HEK293 (cell line): ENCODE measurements at regions not wholly inside any gene's neighbourhood (a gene's known extent, or its start where the extent isn't known, plus 50 kb on each side); places are given as distances from the start of the nearest gene placed in this dataset.

Source experiments
- CTCF ChIA-PET: fragments of 350-600 bp; formaldehyde crosslinking; extraction: SDS; loops from one replicate; lab custom pipeline; 2021; ENCODE audit warnings: antibody characterized with exemption; lab: Yijun Ruan, JAX
- POLR2A ChIA-PET: fragments of 300-600 bp; formaldehyde crosslinking; extraction: SDS; loops from one replicate; lab custom pipeline; 2020; ENCODE audit warnings: antibody characterized with exemption, inconsistent platforms; lab: Yijun Ruan, JAX
- H3K27ac ChIP-seq: fragments of 200-500 bp; sonication (Bioruptor generic); 2 replicates; pipeline ENCODE4 v1.5.1; 2014; ENCODE audit warnings: low read depth, low read length, control low read depth, inconsistent platforms; ENCODE audit errors: extremely low read depth
- H3K36me3 ChIP-seq, 2 experiments: fragments of 200-500 bp in 1 of 2; sonication (Bioruptor generic) in 1 of 2; 1 replicate in 1 of 2; 2 replicates in 1 of 2; pipeline ENCODE4 v1.5.1; 2014 to 2017; ENCODE audit warnings: inconsistent platforms in 2 of 2, low read length in 2 of 2; ENCODE audit not compliant: control insufficient read depth in 2 of 2, insufficient read depth in 1 of 2
- H3K4me1 ChIP-seq: fragments of 200-500 bp; sonication (Bioruptor generic); 2 replicates; pipeline ENCODE4 v1.5.1; 2014; ENCODE audit warnings: mild to moderate bottlenecking, low read length, inconsistent platforms; ENCODE audit not compliant: control insufficient read depth, insufficient read depth
- H3K4me3 ChIP-seq: 2 replicates; pipeline ENCODE4 v1.5.1; 2011; ENCODE audit warnings: low read depth, mild to moderate bottlenecking, control low read depth, low read length, moderate library complexity
- H3K9me3 ChIP-seq: fragments of 200-500 bp; sonication (Bioruptor generic); 2 replicates; pipeline ENCODE4 v1.5.1; 2014; ENCODE audit warnings: low read depth, low read length, inconsistent platforms; ENCODE audit not compliant: control insufficient read depth, insufficient read depth
- MYNN ChIP-seq: fragments of 450-650 bp; formaldehyde crosslinking; IDR thresholded peaks from 2 replicates; pipeline ENCODE4 v1.5.1; 2016; ENCODE audit warnings: missing biosample characterization, missing genetic modification characterization, borderline replicate concordance
- ZFP69B ChIP-seq: fragments of 450-650 bp; formaldehyde crosslinking; IDR thresholded peaks from 2 replicates; pipeline ENCODE4 v1.5.1; 2016; ENCODE audit warnings: missing biosample characterization, missing genetic modification characterization
- ZIC2 ChIP-seq: fragments of 450-650 bp; formaldehyde crosslinking; IDR thresholded peaks from 2 replicates; pipeline ENCODE4 v1.5.1; 2016; ENCODE audit warnings: missing biosample characterization, missing genetic modification characterization
- ZNF121 ChIP-seq: fragments of 450-650 bp; formaldehyde crosslinking; IDR thresholded peaks from 2 replicates; pipeline ENCODE4 v1.5.1; 2016; ENCODE audit warnings: missing biosample characterization, missing genetic modification characterization
- ZNF16 ChIP-seq: fragments of 450-650 bp; formaldehyde crosslinking; IDR thresholded peaks from 2 replicates; pipeline ENCODE4 v1.5.1; 2016; ENCODE audit warnings: low read depth, missing biosample characterization, missing genetic modification characterization
- ZNF223 ChIP-seq: fragments of 450-650 bp; formaldehyde crosslinking; IDR thresholded peaks from 2 replicates; pipeline ENCODE4 v1.5.1; 2016; ENCODE audit warnings: missing biosample characterization, missing genetic modification characterization
- ZNF335 ChIP-seq: fragments of 450-650 bp; formaldehyde crosslinking; conservative IDR thresholded peaks from 2 replicates; pipeline ENCODE4 v1.5.1; 2016; ENCODE audit warnings: missing biosample characterization, missing genetic modification characterization
- ZNF521 ChIP-seq: fragments of 450-650 bp; formaldehyde crosslinking; IDR thresholded peaks from 2 replicates; pipeline ENCODE4 v1.5.1; 2017; ENCODE audit warnings: missing biosample characterization, mild to moderate bottlenecking, missing genetic modification characterization
- ZNF558 ChIP-seq: fragments of 450-650 bp; formaldehyde crosslinking; IDR thresholded peaks from 2 replicates; pipeline ENCODE4 v1.5.1; 2016; ENCODE audit warnings: missing biosample characterization, missing genetic modification characterization
- ZNF610 ChIP-seq: fragments of 450-650 bp; formaldehyde crosslinking; IDR thresholded peaks from 2 replicates; pipeline ENCODE4 v1.5.1; 2016; ENCODE audit warnings: missing biosample characterization, missing genetic modification characterization, borderline replicate concordance
- ZNF777 ChIP-seq: fragments of 450-650 bp; formaldehyde crosslinking; IDR thresholded peaks from 2 replicates; pipeline ENCODE4 v1.5.1; 2017; ENCODE audit warnings: missing biosample characterization, missing genetic modification characterization, borderline replicate concordance
- ZNF843 ChIP-seq: fragments of 450-650 bp; formaldehyde crosslinking; IDR thresholded peaks from 2 replicates; pipeline ENCODE4 v1.5.1; 2016; ENCODE audit warnings: missing biosample characterization, missing genetic modification characterization
- TF ChIP-seq, protein P1 (sequence below): fragments of 450-650 bp; formaldehyde crosslinking; IDR thresholded peaks from 2 replicates; pipeline ENCODE4 v1.5.1; 2016; ENCODE audit warnings: missing biosample characterization, missing genetic modification characterization, borderline replicate concordance
- TF ChIP-seq, protein P2 (sequence below): fragments of 450-650 bp; formaldehyde crosslinking; conservative IDR thresholded peaks from 2 replicates; pipeline ENCODE4 v1.5.1; 2016; ENCODE audit warnings: low read depth, missing biosample characterization, missing genetic modification characterization
- TF ChIP-seq, protein P3 (sequence below): fragments of 450-650 bp; formaldehyde crosslinking; IDR thresholded peaks from 2 replicates; pipeline ENCODE4 v1.5.1; 2016; ENCODE audit warnings: missing biosample characterization, missing genetic modification characterization

DNA sequence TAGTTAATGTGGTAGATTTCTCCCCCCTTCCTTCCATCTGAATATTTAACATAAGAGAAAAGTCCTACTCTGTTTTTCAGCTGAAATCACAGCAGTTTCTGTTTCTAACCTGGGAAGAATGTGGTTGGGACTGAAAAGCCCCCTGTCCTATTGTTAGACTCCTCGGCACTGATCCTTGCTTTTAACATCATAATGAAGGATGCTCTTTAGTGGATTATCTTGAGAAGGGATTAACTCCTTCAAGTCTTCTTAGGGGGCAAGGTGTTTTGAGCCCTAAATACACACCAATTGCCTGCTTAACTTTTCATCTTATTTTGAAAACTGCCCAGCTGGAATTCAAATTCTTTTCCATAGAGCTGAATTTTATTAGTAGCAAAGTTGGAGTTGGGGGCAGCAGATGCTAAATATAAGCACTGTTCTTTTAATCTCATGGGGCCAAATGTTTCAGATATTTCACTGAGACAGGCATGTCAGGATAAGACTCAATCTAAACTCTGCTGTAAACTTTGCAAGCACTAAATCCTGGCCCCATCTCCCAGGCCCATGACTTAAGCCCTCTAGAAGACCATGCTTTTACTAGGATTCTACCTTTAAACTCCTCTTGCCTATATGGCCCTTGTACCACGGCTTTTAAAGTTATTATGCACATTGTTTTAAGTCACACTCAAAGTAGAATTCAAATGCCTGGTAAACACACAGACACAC lies 243.2 kb upstream of the NR2F2 start (continued):
- TF ChIP-seq, protein P1, sequence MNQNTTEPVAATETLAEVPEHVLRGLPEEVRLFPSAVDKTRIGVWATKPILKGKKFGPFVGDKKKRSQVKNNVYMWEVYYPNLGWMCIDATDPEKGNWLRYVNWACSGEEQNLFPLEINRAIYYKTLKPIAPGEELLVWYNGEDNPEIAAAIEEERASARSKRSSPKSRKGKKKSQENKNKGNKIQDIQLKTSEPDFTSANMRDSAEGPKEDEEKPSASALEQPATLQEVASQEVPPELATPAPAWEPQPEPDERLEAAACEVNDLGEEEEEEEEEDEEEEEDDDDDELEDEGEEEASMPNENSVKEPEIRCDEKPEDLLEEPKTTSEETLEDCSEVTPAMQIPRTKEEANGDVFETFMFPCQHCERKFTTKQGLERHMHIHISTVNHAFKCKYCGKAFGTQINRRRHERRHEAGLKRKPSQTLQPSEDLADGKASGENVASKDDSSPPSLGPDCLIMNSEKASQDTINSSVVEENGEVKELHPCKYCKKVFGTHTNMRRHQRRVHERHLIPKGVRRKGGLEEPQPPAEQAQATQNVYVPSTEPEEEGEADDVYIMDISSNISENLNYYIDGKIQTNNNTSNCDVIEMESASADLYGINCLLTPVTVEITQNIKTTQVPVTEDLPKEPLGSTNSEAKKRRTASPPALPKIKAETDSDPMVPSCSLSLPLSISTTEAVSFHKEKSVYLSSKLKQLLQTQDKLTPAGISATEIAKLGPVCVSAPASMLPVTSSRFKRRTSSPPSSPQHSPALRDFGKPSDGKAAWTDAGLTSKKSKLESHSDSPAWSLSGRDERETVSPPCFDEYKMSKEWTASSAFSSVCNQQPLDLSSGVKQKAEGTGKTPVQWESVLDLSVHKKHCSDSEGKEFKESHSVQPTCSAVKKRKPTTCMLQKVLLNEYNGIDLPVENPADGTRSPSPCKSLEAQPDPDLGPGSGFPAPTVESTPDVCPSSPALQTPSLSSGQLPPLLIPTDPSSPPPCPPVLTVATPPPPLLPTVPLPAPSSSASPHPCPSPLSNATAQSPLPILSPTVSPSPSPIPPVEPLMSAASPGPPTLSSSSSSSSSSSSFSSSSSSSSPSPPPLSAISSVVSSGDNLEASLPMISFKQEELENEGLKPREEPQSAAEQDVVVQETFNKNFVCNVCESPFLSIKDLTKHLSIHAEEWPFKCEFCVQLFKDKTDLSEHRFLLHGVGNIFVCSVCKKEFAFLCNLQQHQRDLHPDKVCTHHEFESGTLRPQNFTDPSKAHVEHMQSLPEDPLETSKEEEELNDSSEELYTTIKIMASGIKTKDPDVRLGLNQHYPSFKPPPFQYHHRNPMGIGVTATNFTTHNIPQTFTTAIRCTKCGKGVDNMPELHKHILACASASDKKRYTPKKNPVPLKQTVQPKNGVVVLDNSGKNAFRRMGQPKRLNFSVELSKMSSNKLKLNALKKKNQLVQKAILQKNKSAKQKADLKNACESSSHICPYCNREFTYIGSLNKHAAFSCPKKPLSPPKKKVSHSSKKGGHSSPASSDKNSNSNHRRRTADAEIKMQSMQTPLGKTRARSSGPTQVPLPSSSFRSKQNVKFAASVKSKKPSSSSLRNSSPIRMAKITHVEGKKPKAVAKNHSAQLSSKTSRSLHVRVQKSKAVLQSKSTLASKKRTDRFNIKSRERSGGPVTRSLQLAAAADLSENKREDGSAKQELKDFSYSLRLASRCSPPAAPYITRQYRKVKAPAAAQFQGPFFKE (tag by site-specific recombination) = no peak
- TF ChIP-seq ZNF610 (tag by site-specific recombination) (no peak), ZNF335 (tag by site-specific recombination) (0 out of 2 replicates have a peak, but pooled peaks have one; percentile 24)
- TF ChIP-seq, all 188 proteins: peak for 1

DNA sequence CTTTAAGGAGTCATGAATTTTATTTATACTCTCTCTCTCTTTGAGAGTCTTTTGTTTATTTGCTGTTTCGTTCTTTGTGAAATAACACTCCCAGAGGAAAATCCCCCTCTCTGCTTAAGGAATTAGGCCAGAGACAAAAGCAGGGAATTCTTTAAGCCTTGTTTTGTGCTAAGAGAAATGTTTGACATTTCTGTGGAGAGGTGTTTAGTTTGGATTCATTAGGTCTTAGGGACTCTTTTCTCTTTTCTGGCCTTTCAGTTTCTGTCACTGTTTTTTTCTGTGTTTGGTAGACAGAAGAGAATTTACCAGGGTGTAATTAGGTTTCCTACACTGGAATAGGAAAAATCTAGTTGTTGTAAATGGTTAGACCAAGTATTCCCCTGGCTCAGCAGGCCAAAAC lies 241.8 kb upstream of the NR2F2 start:
- CTCF ChIA-PET = interaction anchor here (0.6 kb wide), 1 partner anchor 57 kb away, joined by 4 read pairs; no protein-coding TSS in a partner anchor
- POLR2A ChIA-PET = no interaction called here
- peaks cover 11% of the 10 kb centered on the region for H3K4me1 ChIP-seq
- no peak overlapping the region for H3K4me3 ChIP-seq
- H3K36me3 ChIP-seq = no peaks in the 10 kb centered on the region
- H3K9me3 ChIP-seq = no peaks in the 10 kb centered on the region
- no peak overlapping the region for H3K27ac ChIP-seq
- TF ChIP-seq ZNF521 (tag by site-specific recombination) = no peak
- TF ChIP-seq, protein P2, sequence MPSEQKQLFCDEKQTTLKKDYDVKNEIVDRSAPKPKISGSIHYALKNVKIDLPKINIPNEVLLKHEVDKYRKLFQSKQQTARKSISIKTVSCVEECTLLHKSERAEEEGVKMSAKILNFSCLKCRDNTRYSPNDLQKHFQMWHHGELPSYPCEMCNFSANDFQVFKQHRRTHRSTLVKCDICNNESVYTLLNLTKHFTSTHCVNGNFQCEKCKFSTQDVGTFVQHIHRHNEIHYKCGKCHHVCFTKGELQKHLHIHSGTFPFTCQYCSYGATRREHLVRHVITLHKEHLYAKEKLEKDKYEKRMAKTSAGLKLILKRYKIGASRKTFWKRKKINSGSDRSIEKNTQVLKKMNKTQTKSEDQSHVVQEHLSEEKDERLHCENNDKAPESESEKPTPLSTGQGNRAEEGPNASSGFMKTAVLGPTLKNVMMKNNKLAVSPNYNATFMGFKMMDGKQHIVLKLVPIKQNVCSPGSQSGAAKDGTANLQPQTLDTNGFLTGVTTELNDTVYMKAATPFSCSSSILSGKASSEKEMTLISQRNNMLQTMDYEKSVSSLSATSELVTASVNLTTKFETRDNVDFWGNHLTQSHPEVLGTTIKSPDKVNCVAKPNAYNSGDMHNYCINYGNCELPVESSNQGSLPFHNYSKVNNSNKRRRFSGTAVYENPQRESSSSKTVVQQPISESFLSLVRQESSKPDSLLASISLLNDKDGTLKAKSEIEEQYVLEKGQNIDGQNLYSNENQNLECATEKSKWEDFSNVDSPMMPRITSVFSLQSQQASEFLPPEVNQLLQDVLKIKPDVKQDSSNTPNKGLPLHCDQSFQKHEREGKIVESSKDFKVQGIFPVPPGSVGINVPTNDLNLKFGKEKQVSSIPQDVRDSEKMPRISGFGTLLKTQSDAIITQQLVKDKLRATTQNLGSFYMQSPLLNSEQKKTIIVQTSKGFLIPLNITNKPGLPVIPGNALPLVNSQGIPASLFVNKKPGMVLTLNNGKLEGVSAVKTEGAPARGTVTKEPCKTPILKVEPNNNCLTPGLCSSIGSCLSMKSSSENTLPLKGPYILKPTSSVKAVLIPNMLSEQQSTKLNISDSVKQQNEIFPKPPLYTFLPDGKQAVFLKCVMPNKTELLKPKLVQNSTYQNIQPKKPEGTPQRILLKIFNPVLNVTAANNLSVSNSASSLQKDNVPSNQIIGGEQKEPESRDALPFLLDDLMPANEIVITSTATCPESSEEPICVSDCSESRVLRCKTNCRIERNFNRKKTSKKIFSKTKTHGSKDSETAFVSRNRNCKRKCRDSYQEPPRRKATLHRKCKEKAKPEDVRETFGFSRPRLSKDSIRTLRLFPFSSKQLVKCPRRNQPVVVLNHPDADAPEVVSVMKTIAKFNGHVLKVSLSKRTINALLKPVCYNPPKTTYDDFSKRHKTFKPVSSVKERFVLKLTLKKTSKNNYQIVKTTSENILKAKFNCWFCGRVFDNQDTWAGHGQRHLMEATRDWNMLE (tag by site-specific recombination) = no peak
- TF ChIP-seq, all 188 proteins: peak for 0

DNA sequence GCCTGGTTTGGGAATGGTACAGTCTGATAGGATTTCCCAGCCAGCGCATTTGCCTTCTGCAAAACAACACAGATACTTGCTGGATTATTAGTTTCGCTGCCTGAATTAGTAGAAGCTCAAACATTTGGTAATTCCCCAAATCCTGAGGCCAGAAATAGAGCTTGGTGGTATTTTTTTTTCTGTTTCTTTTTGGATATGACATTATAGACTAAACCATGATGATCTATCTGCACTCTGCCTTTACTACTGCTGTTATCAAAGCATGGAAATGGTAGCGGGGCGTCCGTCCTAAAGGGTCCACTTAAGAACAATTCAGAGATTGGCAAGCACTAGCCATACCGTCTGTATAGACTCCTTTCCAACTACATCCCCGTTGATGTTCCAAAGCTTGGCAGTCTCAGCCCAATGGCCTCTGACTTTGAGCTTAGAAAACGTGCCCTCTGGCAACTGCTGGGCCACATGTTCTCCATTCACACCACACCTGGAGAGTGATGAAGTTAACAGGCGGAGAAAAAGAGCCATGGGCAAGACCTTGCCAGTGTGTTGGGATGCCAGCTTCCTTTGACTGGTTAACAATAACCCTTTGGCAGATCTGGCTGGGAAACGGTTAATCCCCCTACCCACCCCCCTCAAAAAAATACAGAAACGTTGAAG lies 241.0 kb upstream of the NR2F2 start:
- Histone ChIP-seq H3K27ac (no peak overlapping the region), H3K4me1 (peaks cover 17% of the 10 kb centered on the region), H3K4me3 (no peak overlapping the region), H3K36me3 (no peaks in the 10 kb centered on the region), H3K9me3 (no peaks in the 10 kb centered on the region)
- ChIA-PET POLR2A (no interaction called here), CTCF (interaction anchor here (0.6 kb wide), 1 partner anchor 86 kb away, joined by 3 read pairs; no protein-coding TSS in a partner anchor)
- TF ChIP-seq, protein P3, sequence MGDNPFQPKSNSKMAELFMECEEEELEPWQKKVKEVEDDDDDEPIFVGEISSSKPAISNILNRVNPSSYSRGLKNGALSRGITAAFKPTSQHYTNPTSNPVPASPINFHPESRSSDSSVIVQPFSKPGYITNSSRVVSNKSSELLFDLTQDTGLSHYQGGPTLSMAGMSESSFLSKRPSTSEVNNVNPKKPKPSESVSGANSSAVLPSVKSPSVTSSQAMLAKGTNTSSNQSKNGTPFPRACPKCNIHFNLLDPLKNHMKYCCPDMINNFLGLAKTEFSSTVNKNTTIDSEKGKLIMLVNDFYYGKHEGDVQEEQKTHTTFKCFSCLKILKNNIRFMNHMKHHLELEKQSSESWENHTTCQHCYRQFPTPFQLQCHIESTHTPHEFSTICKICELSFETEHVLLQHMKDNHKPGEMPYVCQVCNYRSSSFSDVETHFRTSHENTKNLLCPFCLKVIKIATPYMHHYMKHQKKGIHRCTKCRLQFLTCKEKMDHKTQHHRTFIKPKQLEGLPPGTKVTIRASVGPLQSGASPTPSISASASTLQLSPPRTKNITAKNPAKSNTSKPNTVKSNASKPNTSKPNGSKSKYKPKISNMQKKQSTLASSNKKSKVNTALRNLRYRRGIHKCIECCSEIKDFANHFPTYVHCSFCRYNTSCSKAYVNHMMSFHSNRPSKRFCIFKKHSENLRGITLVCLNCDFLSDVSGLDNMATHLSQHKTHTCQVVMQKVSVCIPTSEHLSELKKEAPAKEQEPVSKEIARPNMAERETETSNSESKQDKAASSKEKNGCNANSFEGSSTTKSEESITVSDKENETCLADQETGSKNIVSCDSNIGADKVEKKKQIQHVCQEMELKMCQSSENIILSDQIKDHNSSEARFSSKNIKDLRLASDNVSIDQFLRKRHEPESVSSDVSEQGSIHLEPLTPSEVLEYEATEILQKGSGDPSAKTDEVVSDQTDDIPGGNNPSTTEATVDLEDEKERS (tag by site-specific recombination) = no peak
- TF ChIP-seq ZFP69B (tag by site-specific recombination) (no peak), ZNF610 (tag by site-specific recombination) (no peak), ZNF16 (tag by site-specific recombination) (no peak), ZNF121 (tag by site-specific recombination) (no peak), ZNF777 (tag by site-specific recombination) (no peak), ZIC2 (tag by site-specific recombination) (no peak), ZNF223 (tag by site-specific recombination) (no peak), ZNF558 (tag by site-specific recombination) (no peak), MYNN (no peak), ZNF843 (tag by site-specific recombination) (no peak)
